ENCODE measurements at regions not wholly inside any gene's neighbourhood (a gene's known extent, or its start where the extent isn't known, plus 50 kb on each side); places are given as distances from the start of the nearest gene placed in this dataset.
"Not testable (repeated sequence)": the region's sequence is repeated elsewhere in the genome, so short reads cannot be mapped to it uniquely, and the experiment has no call there.

GRCh38 chr2:207372483-207372882, 157.3 kb upstream of the CREB1 start:
- Histone ChIP-seq H3K27me3 (replicated peaks in 1 of 4; ENCODE audit: control extremely low read depth in 1 of 4, control insufficient read depth in 3 of 4, insufficient read depth in 4 of 4, low read length in 3 of 4) (no peaks in the 10 kb centered on the region), H3K4me1 (ENCODE audit: control insufficient read depth in 2 of 2, insufficient read depth in 2 of 2, low read length in 2 of 2) (no peaks in the 10 kb centered on the region), H2AFZ (ENCODE audit: insufficient read depth, low read depth, low read length, poor library complexity, severe bottlenecking) (no peak overlapping the region), H3K4me3 (ENCODE audit: control extremely low read depth in 1 of 5, extremely low read depth in 1 of 5, insufficient read depth in 1 of 5, low read depth in 2 of 5, low read length in 4 of 5) (no peak overlapping the region), H3K79me2 (ENCODE audit: control insufficient read depth, insufficient read depth, low read length) (no peaks in the 10 kb centered on the region), H3K9me3 (ENCODE audit: control extremely low read depth in 1 of 3, control insufficient read depth in 2 of 3, insufficient read depth in 1 of 3, low read length in 2 of 3) (peaks cover 0 to 8% (median 1%) of the 10 kb centered on the region in 3 donors), H3K36me3 (replicated peaks in 1 of 2; ENCODE audit: control extremely low read depth in 1 of 2, control insufficient read depth in 1 of 2, extremely low read depth in 1 of 2, insufficient read depth in 2 of 2, low read length in 1 of 2) (no peaks in the 10 kb centered on the region), H3K4me2 (replicated peaks; ENCODE audit: low read depth, low read length, poor library complexity, severe bottlenecking) (no peak overlapping the region), H3K27ac (ENCODE audit: low read length in 2 of 2) (no peak overlapping the region), H4K20me1 (ENCODE audit: control insufficient read depth, insufficient read depth, low read length, poor library complexity, severe bottlenecking) (no peaks in the 10 kb centered on the region), H3K9ac (ENCODE audit: low read length) (no peak overlapping the region)
- intact Hi-C loops (cut with micrococcal nuclease) = no loop called here
- DNase-seq (no peak), ATAC-seq (ENCODE audit: low read depth) (no peak)
- H3K4me3 Mint-ChIP-seq = no peak overlapping the region
- CTCF ChIA-PET = no interaction called here
- H3K4me1 Mint-ChIP-seq = no peaks in the 10 kb centered on the region
- no peaks in the 10 kb centered on the region for H3K27me3 Mint-ChIP-seq
- TF ChIP-seq EZH2 (IDR thresholded peaks at IDR 0.05; ENCODE audit: borderline replicate concordance, insufficient read depth, low read depth, low read length, poor library complexity, severe bottlenecking) (no peak), CTCF (IDR thresholded peaks at IDR 0.05) (no peak)
- H3K27ac Mint-ChIP-seq = no peak overlapping the region
- POLR2A ChIA-PET = no interaction called here
- WGBS (ENCODE audit: insufficient coverage) = no CpG with 5 or more reads among the region's 1 CpG
- H3K9me3 Mint-ChIP-seq (ENCODE audit: insufficient read depth) = peaks cover 15% of the 10 kb centered on the region

GRCh38 chr2:207375207-207375875, 154.4 kb upstream of the CREB1 start:
- Histone ChIP-seq H3K9ac (ENCODE audit: low read length) (no peak overlapping the region), H3K79me2 (ENCODE audit: control insufficient read depth, insufficient read depth, low read length) (no peaks in the 10 kb centered on the region), H3K36me3 (replicated peaks in 1 of 2; ENCODE audit: control extremely low read depth in 1 of 2, control insufficient read depth in 1 of 2, extremely low read depth in 1 of 2, insufficient read depth in 2 of 2, low read length in 1 of 2) (no peaks in the 10 kb centered on the region), H3K4me2 (replicated peaks; ENCODE audit: low read depth, low read length, poor library complexity, severe bottlenecking) (no peak overlapping the region), H3K4me1 (ENCODE audit: control insufficient read depth in 2 of 2, insufficient read depth in 2 of 2, low read length in 2 of 2) (no peaks in the 10 kb centered on the region), H3K27ac (ENCODE audit: low read length in 2 of 2) (no peak overlapping the region), H3K4me3 (ENCODE audit: control extremely low read depth in 1 of 5, extremely low read depth in 1 of 5, insufficient read depth in 1 of 5, low read depth in 2 of 5, low read length in 4 of 5) (no peak overlapping the region), H3K9me3 (ENCODE audit: control extremely low read depth in 1 of 3, control insufficient read depth in 2 of 3, insufficient read depth in 1 of 3, low read length in 2 of 3) (peaks cover 1 to 9% (median 4%) of the 10 kb centered on the region in 3 donors), H4K20me1 (ENCODE audit: control insufficient read depth, insufficient read depth, low read length, poor library complexity, severe bottlenecking) (no peaks in the 10 kb centered on the region), H2AFZ (ENCODE audit: insufficient read depth, low read depth, low read length, poor library complexity, severe bottlenecking) (no peak overlapping the region), H3K27me3 (replicated peaks in 1 of 4; ENCODE audit: control extremely low read depth in 1 of 4, control insufficient read depth in 3 of 4, insufficient read depth in 4 of 4, low read length in 3 of 4) (no peaks in the 10 kb centered on the region)
- DNase-seq (no peak), ATAC-seq (ENCODE audit: low read depth) (no peak)
- peaks cover 29% of the 10 kb centered on the region for H3K9me3 Mint-ChIP-seq (ENCODE audit: insufficient read depth)
- no peaks in the 10 kb centered on the region for H3K27me3 Mint-ChIP-seq
- no peak overlapping the region for H3K4me3 Mint-ChIP-seq
- TF ChIP-seq EZH2 (IDR thresholded peaks at IDR 0.05; ENCODE audit: borderline replicate concordance, insufficient read depth, low read depth, low read length, poor library complexity, severe bottlenecking) = no peak
- TF ChIP-seq CTCF (IDR thresholded peaks at IDR 0.05) = no peak
- POLR2A ChIA-PET = no interaction called here
- intact Hi-C loops (cut with micrococcal nuclease) = no loop called here
- no peaks in the 10 kb centered on the region for H3K4me1 Mint-ChIP-seq
- H3K27ac Mint-ChIP-seq = no peak overlapping the region
- CTCF ChIA-PET = no interaction called here
- WGBS (ENCODE audit: insufficient coverage) = 100% methylated on average over 1 of the region's 1 CpG

- H3K27ac Mint-ChIP-seq; intact Hi-C loops (cut with micrococcal nuclease); H2AFZ ChIP-seq (ENCODE audit: insufficient read depth, low read depth, low read length, poor library complexity, severe bottlenecking); H4K20me1 ChIP-seq (ENCODE audit: control insufficient read depth, insufficient read depth, low read length, poor library complexity, severe bottlenecking); POLR2A ChIA-PET; CTCF ChIA-PET; ATAC-seq (ENCODE audit: low read depth); H3K4me1 Mint-ChIP-seq; H3K27me3 ChIP-seq (replicated peaks in 1 of 4; ENCODE audit: control extremely low read depth in 1 of 4, control insufficient read depth in 3 of 4, insufficient read depth in 4 of 4, low read length in 3 of 4); H3K4me3 ChIP-seq (ENCODE audit: control extremely low read depth in 1 of 5, extremely low read depth in 1 of 5, insufficient read depth in 1 of 5, low read depth in 2 of 5, low read length in 4 of 5); H3K79me2 ChIP-seq (ENCODE audit: control insufficient read depth, insufficient read depth, low read length); H3K4me2 ChIP-seq (replicated peaks; ENCODE audit: low read depth, low read length, poor library complexity, severe bottlenecking); DNase-seq; H3K27ac ChIP-seq (ENCODE audit: low read length in 2 of 2); H3K27me3 Mint-ChIP-seq; H3K36me3 ChIP-seq (replicated peaks in 1 of 2; ENCODE audit: control extremely low read depth in 1 of 2, control insufficient read depth in 1 of 2, extremely low read depth in 1 of 2, insufficient read depth in 2 of 2, low read length in 1 of 2); H3K4me1 ChIP-seq (ENCODE audit: control insufficient read depth in 2 of 2, insufficient read depth in 2 of 2, low read length in 2 of 2); H3K9ac ChIP-seq (ENCODE audit: low read length); H3K4me3 Mint-ChIP-seq: not testable (repeated sequence)
- no CpG with 5 or more reads among the region's 2 CpGs for WGBS (ENCODE audit: insufficient coverage)
- peaks cover 0 to 25% (median 6%) of the 10 kb centered on the region in 3 donors for H3K9me3 ChIP-seq (ENCODE audit: control extremely low read depth in 1 of 3, control insufficient read depth in 2 of 3, insufficient read depth in 1 of 3, low read length in 2 of 3)
- peaks cover 24% of the 10 kb centered on the region for H3K9me3 Mint-ChIP-seq (ENCODE audit: insufficient read depth)
Observed at GRCh38 chr2:207378620-207379019, 151.1 kb upstream of the CREB1 start.

All from B cell (primary cell).